Prostate gland (tissue), 2 donors: ENCODE measurements at regions not wholly inside any gene's neighbourhood (a gene's known extent, or its start where the extent isn't known, plus 50 kb on each side); places are given as distances from the start of the nearest gene placed in this dataset.

Experiments
- POLR2A ChIP-seq: fragments of 450-650 bp; IDR thresholded peaks from one replicate; pipeline ENCODE4 v1.6.1; 2016; ENCODE audit warnings: antibody characterized with exemption, mild to moderate bottlenecking
- TF ChIP-seq, protein P1 (sequence below), 4 experiments: fragments of 200-600 bp in 2 of 4; fragments of 450-650 bp in 2 of 4; sonication (generic) in 2 of 4; IDR thresholded peaks; 1 replicate in 3 of 4; 2 replicates in 1 of 4; pipeline ENCODE4 v1.5.1; 2016 to 2019; ENCODE audit warnings: antibody characterized with exemption in 4 of 4, mild to moderate bottlenecking in 2 of 4, moderate library complexity in 2 of 4

DNA sequence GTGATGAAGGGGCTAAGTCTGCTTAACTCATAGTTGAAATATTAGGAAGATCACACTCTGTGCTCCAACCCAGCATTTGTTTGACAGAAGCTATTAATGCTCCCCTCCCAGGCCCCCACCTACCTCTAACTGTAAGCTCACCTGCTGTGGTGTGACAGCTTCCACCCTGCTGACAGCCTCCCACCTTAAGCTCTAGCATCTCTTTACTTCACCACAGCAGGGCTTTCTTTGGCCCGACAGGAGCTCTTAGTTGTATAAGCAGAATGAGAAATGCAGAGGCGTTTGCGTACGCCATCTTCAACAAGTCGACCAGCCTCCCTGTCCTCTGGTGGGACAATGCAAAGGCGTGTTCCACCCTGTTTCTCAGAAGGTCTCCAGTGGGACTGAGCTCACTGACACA, 80.1 kb upstream of the OSBPL8 start:
- TF ChIP-seq POLR2A: no peak
- TF ChIP-seq, protein P1, sequence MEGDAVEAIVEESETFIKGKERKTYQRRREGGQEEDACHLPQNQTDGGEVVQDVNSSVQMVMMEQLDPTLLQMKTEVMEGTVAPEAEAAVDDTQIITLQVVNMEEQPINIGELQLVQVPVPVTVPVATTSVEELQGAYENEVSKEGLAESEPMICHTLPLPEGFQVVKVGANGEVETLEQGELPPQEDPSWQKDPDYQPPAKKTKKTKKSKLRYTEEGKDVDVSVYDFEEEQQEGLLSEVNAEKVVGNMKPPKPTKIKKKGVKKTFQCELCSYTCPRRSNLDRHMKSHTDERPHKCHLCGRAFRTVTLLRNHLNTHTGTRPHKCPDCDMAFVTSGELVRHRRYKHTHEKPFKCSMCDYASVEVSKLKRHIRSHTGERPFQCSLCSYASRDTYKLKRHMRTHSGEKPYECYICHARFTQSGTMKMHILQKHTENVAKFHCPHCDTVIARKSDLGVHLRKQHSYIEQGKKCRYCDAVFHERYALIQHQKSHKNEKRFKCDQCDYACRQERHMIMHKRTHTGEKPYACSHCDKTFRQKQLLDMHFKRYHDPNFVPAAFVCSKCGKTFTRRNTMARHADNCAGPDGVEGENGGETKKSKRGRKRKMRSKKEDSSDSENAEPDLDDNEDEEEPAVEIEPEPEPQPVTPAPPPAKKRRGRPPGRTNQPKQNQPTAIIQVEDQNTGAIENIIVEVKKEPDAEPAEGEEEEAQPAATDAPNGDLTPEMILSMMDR (IDR thresholded peaks at IDR 0.05): no peak
